GM12801 (cell line): ENCODE measurements at regions not wholly inside any gene's neighbourhood (a gene's known extent, or its start where the extent isn't known, plus 50 kb on each side); places are given as distances from the start of the nearest gene placed in this dataset.

Experiments used
- CTCF ChIP-seq: IDR thresholded peaks from one replicate; pipeline ENCODE4 v1.5.1; 2011; ENCODE audit warnings: control low read depth; ENCODE audit not compliant: insufficient read length; ENCODE audit errors: extremely low read depth

GRCh38 chr10:25805986-25806385 is 128.0 kb upstream of the MYO3A start:
- no peak for TF ChIP-seq CTCF

GRCh38 chr10:25808372-25808771 is 125.7 kb upstream of the MYO3A start:
- TF ChIP-seq CTCF, result no peak

- no peak for TF ChIP-seq CTCF
Observed at GRCh38 chr10:25811052-25811685, 122.9 kb upstream of the MYO3A start.

GRCh38 chr10:25813511-25813910 is 120.5 kb upstream of the MYO3A start:
- TF ChIP-seq CTCF, result no peak

GRCh38 chr10:25815236-25815635 is 118.8 kb upstream of the MYO3A start:
- no peak for TF ChIP-seq CTCF

- no peak for TF ChIP-seq CTCF
Observed at GRCh38 chr10:25815999-25816768, 117.8 kb upstream of the MYO3A start.

- no peak for TF ChIP-seq CTCF
Observed at GRCh38 chr10:25817200-25817599, 116.8 kb upstream of the MYO3A start.
